Hematopoietic multipotent progenitor cell treated with erythropoietin and hydrocortisone succinate and interleukin-3 and kit ligand, for 6 days (in vitro differentiated cells): ENCODE measurements at regions not wholly inside any gene's neighbourhood (a gene's known extent, or its start where the extent isn't known, plus 50 kb on each side); places are given as distances from the start of the nearest gene placed in this dataset.
"Not testable (repeated sequence)": the region's sequence is repeated elsewhere in the genome, so short reads cannot be mapped to it uniquely, and the experiment has no call there.

Experiments
- DNase-seq: peaks from one replicate; pipeline ENCODE4 v3.0.0-alpha.2; 2015

DNA sequence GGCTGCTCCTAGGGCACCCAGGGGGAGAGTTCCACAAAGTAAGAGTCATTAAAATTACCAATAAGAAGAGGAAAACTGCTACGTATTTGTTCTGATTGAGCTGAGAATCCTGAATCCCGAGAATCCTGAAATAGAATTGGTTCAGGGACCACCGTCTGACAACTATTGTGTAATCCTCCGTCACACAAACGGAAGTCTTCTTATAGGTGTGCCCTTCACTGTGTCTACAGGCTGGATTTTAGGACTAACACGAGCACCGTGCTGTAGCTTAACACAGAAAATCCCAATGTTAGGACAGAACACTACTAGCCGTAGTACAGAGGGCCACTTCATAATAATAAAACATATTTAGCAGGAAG lies 50.6 kb upstream of the RNF182 start:
- DNase-seq: no peak

DNA sequence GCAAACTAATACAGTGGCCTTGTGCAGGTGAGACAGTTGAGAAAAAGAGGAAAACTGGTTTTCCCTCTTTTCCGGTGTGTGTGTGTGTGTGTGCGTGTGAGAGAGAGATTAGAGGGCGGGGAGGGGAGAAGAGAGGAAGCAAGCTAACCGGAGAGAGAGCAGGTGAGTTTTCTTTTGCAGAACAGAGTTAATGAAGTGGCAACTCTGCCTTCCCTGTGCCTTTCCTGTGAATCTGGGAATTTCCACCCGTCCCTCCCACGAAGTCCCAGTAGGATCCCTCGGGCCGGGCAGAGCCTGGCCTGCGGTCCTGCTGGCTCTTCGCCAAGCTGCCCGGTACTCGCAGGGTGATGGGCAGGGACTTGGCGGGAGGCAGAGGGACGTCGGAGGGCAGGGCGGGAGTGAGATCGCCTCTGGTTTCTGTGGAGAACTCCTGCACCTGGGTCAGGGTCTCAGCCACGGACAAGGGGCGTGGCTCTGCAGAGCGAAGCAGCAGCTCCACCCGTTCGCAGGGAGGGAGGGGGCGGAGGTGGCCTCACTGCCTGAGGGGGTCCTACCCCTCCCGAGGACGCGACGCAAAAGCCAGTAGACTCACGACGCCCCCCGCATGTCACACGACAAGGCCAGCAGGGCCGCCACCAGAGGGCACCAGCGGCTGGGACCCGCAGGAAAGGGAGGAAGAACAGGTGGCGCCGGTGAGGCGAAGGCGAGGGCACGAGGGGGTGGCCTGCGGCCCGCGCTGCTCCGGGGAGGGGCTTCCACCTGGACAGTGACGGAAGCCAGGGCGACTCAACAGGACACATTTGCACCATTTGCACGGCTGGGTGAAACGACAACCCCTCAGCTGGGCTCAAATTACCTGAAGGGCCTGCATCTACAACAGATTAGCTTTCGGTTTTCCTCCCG lies 51.2 kb upstream of the RNF182 start:
- DNase-seq: peak; percentile 73

GRCh38 chr6:13872681-13873080 lies 52.1 kb upstream of the RNF182 start:
- peak; percentile 46 for DNase-seq

DNA sequence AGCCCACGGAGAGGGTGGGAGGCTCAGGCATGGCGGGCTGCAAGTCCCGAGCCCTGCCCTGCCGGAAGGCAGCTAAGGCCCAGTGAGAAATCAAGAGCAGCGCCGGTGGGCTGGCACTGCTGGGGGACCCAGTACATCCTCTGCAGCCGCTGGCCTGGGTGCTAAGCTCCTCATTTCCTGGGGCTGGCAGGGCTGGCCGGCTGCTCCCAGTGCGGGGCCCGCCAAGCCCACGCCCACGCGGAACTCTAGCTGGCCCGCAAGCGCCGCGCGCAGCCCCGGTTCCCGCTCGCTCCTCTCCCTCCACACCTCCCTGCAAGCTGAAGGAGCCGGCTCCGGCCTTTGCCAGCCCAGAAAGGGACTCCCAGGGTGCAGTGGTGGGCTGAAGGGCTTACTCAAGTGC lies 52.7 kb upstream of the RNF182 start:
- not testable (repeated sequence) for DNase-seq

GRCh38 chr6:13870214-13870830 lies 54.4 kb upstream of the RNF182 start:
- no peak for DNase-seq

DNA sequence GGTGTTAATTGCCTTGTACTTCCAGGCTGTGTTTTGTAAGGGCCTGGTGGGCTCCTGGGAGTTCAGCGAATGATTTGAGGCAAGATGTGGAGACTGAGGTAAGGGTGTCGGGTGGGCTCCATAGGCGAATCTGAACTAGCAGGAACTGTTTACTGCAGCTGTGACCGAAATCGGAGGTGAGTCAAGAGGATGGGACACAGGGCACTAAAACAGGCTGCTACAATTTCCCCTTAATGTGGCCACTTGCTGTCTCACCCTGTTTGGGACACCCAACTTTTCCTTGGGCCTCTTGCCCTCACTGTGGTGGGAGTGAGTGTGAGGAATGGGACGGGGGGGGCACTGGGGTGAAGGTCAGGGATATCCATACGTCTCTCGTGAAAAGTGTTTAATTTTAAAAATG lies 53.9 kb upstream of the MCUR1 start:
- DNase-seq: no peak

DNA sequence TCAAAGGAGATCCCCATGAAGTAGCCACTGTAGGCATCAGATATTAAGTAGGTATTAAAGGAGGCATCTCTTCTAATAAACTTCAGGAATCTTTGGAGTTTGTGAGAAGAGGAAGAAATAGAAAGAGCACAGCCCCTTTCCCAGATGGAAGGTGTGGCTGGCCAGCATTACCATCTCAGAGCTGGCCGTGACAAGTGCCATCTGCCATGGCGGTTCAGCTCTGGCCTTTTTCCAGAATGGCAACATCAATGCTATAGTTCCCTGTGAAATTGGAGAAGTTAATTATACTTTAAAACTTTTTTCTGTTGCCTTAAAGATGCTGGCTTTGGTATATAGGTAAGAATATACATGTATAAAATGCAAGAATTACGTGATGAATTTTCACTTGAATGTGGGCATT lies 51.9 kb upstream of the MCUR1 start:
- no peak for DNase-seq

DNA sequence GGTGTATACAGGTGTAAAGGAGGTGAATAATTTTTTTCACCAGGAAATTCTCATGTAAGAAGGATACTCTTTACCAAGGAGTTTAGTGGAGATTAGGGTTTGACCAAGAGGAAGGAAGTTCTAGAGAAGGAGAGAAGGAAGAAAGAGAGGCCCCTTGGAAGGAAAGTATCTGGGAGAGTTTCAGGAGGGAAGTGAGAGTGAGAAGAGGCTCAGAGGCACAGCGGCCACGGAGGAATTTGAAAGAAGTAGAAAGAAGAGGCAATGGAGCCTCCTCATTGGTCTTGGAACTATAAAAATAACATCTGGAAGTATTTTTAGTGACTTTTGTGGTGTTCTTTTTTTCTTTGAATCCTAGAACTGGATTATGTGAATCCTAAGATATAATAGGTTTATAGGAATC lies 50.8 kb upstream of the MCUR1 start:
- DNase-seq: no peak

- DNase-seq: not testable (repeated sequence)
Observed at GRCh38 chr6:13864669-13865068, 50.3 kb upstream of the MCUR1 start.
